Muscle of back (tissue), 3 donors: ENCODE measurements at regions not wholly inside any gene's neighbourhood (a gene's known extent, or its start where the extent isn't known, plus 50 kb on each side); places are given as distances from the start of the nearest gene placed in this dataset.

ENCODE experiments used
- DNase-seq, 3 donors: peaks; one replicate each; pipeline versions ENCODE4 v3.0.0 to v3.0.0-alpha.2; 2013

GRCh38 chr1:208781391-208782045 lies 537.3 kb upstream of the PLXNA2 start:
- DNase-seq, result peak; percentile 15 to 45 (median 34)

- DNase-seq, result no peak
Measured at GRCh38 chr1:208782186-208782585, 538.0 kb upstream of the PLXNA2 start.

- DNase-seq, result no peak
Measured at GRCh38 chr1:208785629-208786028, 541.4 kb upstream of the PLXNA2 start.

GRCh38 chr1:208787219-208787618 lies 543.0 kb upstream of the PLXNA2 start:
- peak in 2 of 3 donors; percentile 6 to 23 for DNase-seq

- DNase-seq, result no peak
Measured at GRCh38 chr1:208788013-208788540, 543.9 kb upstream of the PLXNA2 start.

GRCh38 chr1:208791456-208791855 lies 547.3 kb upstream of the PLXNA2 start:
- peak in 1 of 3 donors; percentile 49 for DNase-seq

GRCh38 chr1:208793861-208794345 lies 549.7 kb upstream of the PLXNA2 start:
- DNase-seq, result no peak

- DNase-seq, result no peak
Measured at GRCh38 chr1:208799186-208799585, 555.0 kb upstream of the PLXNA2 start.

- DNase-seq, result no peak
Measured at GRCh38 chr1:208803011-208803811, 559.0 kb upstream of the PLXNA2 start.

GRCh38 chr1:208807446-208808127 lies 563.4 kb upstream of the PLXNA2 start:
- no peak for DNase-seq

GRCh38 chr1:208808301-208808700 lies 564.1 kb upstream of the PLXNA2 start:
- no peak for DNase-seq

GRCh38 chr1:208809876-208810275 lies 565.7 kb upstream of the PLXNA2 start:
- DNase-seq, result no peak

- DNase-seq, result no peak
Measured at GRCh38 chr1:208818770-208819445, 574.7 kb upstream of the PLXNA2 start.

- DNase-seq, result no peak
Measured at GRCh38 chr1:208820580-208821212, 576.5 kb upstream of the PLXNA2 start.

GRCh38 chr1:208821939-208822338 lies 577.8 kb upstream of the PLXNA2 start:
- no peak for DNase-seq

- DNase-seq, result no peak
Measured at GRCh38 chr1:208825300-208825699, 581.1 kb upstream of the PLXNA2 start.

GRCh38 chr1:208829595-208829994 lies 585.4 kb upstream of the PLXNA2 start:
- no peak for DNase-seq

- DNase-seq, result peak; percentile 3 to 20 (median 16)
Measured at GRCh38 chr1:208834381-208835096, 590.4 kb upstream of the PLXNA2 start.

- DNase-seq, result no peak
Measured at GRCh38 chr1:208835097-208835463, 590.9 kb upstream of the PLXNA2 start.

- DNase-seq, result no peak
Measured at GRCh38 chr1:208835781-208836180, 591.6 kb upstream of the PLXNA2 start.

- no peak for DNase-seq
Measured at GRCh38 chr1:208837242-208837641, 593.1 kb upstream of the PLXNA2 start.
